ENCODE measurements at regions not wholly inside any gene's neighbourhood (a gene's known extent, or its start where the extent isn't known, plus 50 kb on each side); places are given as distances from the start of the nearest gene placed in this dataset.

DNA sequence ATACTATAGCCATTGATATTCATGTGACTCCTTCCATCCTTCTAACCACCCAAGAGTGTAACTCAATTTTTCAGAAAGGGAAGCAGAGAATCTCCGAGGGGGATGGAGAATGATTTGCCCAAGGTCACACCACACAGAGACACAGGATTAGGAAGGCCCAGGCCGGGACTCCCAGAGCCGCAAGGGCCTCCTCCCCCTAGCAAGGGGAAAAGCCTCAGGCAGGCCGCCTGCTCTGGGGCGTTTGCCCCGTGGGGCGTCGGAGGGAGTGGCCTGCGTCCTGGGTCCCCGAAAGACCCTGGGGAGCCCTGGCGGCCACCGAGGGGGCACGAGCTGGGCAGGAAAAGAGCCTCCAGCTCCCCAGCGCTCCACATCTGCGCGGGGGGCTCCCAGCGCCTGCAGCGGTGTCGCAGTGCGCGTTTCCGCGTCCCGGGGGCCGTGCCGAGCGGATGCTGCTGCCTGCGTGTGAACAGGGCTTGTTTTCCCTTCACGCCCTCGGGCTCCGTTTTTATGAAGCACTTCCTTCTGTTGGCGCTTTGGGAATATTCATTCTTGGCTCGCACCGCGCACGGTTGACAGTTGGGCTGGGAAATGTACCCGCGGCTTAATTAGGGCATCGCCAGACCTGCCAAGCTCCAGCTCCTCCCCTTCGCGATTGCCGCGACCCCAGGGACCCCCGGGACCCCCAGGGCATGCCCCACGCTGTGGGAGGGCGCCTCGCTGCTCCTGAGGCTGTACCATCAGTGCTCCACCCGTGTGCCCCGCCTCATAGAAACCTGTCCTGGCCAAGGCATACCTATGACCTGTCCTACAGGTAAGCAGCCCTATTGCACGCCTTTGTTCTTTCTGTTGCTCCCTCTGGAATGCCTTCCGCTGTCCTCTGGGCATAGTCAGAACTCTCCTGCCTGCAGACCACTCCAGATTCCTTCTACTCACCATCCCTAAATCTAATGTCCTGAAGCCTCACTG is 158.9 kb upstream of the GLI2 start:
- H3K27me3 ChIP-seq, result no peaks in the 10 kb centered on the region
- H3K4me1 ChIP-seq, result peaks cover 0 to 6% of the 10 kb centered on the region in 2 donors
- H3K36me3 ChIP-seq, result no peaks in the 10 kb centered on the region
- H3K4me3 ChIP-seq, result peak overlapping the region; percentile 45 to 60
- no peaks in the 10 kb centered on the region for H3K9me3 ChIP-seq
- no peak for DNase-seq (ENCODE audit: low spot score in 2 of 2)
- TF ChIP-seq, protein P1, sequence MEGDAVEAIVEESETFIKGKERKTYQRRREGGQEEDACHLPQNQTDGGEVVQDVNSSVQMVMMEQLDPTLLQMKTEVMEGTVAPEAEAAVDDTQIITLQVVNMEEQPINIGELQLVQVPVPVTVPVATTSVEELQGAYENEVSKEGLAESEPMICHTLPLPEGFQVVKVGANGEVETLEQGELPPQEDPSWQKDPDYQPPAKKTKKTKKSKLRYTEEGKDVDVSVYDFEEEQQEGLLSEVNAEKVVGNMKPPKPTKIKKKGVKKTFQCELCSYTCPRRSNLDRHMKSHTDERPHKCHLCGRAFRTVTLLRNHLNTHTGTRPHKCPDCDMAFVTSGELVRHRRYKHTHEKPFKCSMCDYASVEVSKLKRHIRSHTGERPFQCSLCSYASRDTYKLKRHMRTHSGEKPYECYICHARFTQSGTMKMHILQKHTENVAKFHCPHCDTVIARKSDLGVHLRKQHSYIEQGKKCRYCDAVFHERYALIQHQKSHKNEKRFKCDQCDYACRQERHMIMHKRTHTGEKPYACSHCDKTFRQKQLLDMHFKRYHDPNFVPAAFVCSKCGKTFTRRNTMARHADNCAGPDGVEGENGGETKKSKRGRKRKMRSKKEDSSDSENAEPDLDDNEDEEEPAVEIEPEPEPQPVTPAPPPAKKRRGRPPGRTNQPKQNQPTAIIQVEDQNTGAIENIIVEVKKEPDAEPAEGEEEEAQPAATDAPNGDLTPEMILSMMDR (IDR thresholded peaks at IDR 0.05), result no peak
- H3K27ac ChIP-seq, result no peak overlapping the region
- intact Hi-C loops (cut with DNase I), result no loop called here

DNA sequence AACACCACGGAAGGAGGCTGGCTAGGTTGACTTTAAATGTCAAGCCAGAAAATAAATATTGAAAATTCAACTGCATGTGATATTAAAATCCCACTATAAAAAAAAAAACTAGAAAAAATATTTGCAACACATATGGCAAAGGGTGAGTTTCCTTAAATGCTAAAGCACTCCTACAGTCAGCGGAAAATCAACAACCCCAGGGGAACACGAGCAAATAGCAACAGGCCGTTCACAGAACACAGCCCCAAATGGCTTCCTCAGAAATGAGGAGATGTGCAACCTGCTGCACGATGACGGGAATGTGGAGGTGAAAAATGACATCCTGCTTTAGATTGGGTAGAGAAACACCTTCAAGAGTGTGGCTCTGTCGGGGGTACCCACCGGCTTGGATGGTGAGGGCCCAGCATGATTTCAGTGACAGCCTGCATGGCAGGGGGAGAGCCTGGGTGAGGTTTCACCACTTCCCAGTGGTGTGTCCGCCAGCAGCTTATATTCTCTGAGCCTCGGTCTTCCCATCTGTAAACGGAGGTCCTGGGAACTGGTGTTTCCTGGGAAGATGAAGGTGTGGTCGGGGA is 157.9 kb upstream of the GLI2 start:
- peaks cover 0 to 6% of the 10 kb centered on the region in 2 donors for H3K4me1 ChIP-seq
- intact Hi-C loops (cut with DNase I), result no loop called here
- no peaks in the 10 kb centered on the region for H3K36me3 ChIP-seq
- H3K9me3 ChIP-seq, result no peaks in the 10 kb centered on the region
- H3K27ac ChIP-seq, result no peak overlapping the region
- no peak for DNase-seq (ENCODE audit: low spot score in 2 of 2)
- no peak overlapping the region for H3K4me3 ChIP-seq
- no peaks in the 10 kb centered on the region for H3K27me3 ChIP-seq
- TF ChIP-seq, protein P1 (IDR thresholded peaks at IDR 0.05), result no peak

DNA sequence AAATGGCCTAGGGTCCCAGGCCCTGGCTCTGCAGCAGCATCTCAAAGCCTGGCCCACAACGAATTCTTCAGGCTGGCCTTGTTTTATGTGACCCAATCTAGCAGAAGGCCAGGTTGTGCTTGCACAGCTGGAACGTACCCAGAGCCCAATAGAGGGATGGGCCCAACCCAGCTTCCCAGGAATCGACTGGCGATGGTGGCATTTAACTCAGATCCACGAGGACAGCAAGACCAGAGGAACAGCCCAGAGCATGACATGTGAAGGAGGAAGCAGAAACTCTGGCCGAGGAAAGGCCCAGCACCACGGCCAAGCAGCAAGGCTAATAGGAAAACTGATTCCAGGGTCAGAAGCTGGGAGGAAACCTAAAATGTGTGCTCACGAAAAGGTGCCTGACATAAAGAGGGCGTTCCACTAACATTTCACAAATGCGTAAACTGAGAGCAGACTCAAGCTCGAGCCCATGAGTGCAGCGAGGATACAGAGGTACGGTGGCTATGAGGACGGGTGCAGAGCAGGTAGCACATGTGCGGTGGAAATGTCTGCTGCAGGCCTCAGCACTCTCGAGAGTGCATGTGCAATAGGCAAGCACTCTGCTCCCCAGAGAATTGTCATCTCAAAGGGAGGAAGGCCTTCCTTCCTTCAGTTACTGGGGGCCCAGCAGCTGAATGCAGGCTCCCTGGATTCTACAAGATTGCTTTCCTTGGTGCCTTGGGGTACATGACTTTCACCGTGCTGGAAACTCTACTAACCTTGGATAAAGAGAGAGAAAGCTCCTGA is 156.9 kb upstream of the GLI2 start:
- TF ChIP-seq, protein P1 (IDR thresholded peaks at IDR 0.05), result no peak
- H3K4me3 ChIP-seq, result no peak overlapping the region
- no peaks in the 10 kb centered on the region for H3K36me3 ChIP-seq
- intact Hi-C loops (cut with DNase I), result no loop called here
- H3K4me1 ChIP-seq, result peaks cover 0 to 6% of the 10 kb centered on the region in 2 donors
- H3K27ac ChIP-seq, result no peak overlapping the region
- no peaks in the 10 kb centered on the region for H3K27me3 ChIP-seq
- DNase-seq (ENCODE audit: low spot score in 2 of 2), result no peak
- no peaks in the 10 kb centered on the region for H3K9me3 ChIP-seq

DNA sequence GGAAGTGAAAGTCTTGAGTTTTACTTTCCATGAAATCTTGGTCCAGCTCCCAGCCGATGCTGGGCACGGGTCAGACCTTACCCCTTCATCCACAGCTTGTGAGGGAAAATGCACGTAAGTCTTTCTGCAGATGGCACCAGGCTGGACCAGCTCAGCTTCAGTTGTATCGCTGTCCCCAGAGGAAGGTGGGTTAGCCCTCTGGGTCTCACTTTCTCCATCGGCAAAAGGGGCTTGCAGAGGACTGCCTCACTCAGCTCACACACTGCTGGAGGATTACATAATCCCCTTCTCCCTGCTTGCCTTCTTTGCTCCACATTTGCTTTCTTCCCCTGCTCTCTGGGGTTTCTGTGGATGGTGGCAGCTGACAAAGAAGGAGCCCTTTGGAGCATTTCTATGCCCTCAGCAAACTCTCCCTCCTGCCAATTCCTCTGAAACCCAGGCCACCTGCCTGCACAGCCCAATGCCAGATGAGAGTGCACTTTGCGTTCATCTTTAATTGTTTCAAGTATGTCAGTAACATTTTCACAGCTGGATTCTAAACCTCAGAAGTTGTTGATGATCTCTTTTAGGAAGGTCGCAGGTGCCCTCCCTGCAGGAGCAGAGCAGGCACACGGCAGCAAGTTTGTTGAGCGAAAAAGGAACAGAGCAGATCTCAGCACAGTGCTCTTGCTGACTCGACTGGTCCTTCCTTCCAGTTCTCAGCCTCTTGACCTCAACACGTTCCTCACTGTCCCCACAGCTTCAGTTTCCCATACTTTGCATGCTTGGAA is 155.6 kb upstream of the GLI2 start:
- TF ChIP-seq, protein P1 (IDR thresholded peaks at IDR 0.05), result no peak
- Histone ChIP-seq H3K27ac (no peak overlapping the region), H3K36me3 (no peaks in the 10 kb centered on the region), H3K27me3 (no peaks in the 10 kb centered on the region), H3K9me3 (no peaks in the 10 kb centered on the region), H3K4me1 (peaks cover 0 to 6% of the 10 kb centered on the region in 2 donors), H3K4me3 (no peak overlapping the region)
- intact Hi-C loops (cut with DNase I), result no loop called here
- no peak for DNase-seq (ENCODE audit: low spot score in 2 of 2)

DNA sequence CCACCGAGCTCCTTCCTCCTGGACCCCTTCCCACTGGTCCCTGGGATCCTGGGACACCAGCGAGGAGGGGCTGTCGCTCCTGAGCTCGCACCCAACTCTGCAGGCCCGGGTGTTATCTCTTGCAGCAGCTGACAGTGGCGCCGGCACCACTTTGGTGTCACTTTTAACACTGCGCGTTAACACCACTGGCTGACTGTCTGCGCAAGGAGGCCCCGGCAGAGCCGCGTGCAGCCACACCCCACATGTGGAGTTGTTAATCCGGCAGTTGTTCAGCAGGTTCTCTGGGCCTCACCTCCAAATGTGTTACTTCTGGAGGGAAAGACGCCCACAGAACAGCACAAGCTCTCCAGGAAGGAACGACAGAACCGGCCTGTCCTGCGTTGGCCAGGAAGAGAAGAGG is 155.0 kb upstream of the GLI2 start:
- no peaks in the 10 kb centered on the region for H3K27me3 ChIP-seq
- H3K27ac ChIP-seq, result no peak overlapping the region
- no peaks in the 10 kb centered on the region for H3K36me3 ChIP-seq
- no peak for DNase-seq (ENCODE audit: low spot score in 2 of 2)
- no peak overlapping the region for H3K4me3 ChIP-seq
- TF ChIP-seq, protein P1 (IDR thresholded peaks at IDR 0.05), result no peak
- H3K9me3 ChIP-seq, result no peaks in the 10 kb centered on the region
- intact Hi-C loops (cut with DNase I), result no loop called here
- peaks cover 0 to 6% of the 10 kb centered on the region in 2 donors for H3K4me1 ChIP-seq

Data from ascending aorta (tissue), 2 donors.